ENCODE measurements at regions not wholly inside any gene's neighbourhood (a gene's known extent, or its start where the extent isn't known, plus 50 kb on each side); places are given as distances from the start of the nearest gene placed in this dataset.

DNA sequence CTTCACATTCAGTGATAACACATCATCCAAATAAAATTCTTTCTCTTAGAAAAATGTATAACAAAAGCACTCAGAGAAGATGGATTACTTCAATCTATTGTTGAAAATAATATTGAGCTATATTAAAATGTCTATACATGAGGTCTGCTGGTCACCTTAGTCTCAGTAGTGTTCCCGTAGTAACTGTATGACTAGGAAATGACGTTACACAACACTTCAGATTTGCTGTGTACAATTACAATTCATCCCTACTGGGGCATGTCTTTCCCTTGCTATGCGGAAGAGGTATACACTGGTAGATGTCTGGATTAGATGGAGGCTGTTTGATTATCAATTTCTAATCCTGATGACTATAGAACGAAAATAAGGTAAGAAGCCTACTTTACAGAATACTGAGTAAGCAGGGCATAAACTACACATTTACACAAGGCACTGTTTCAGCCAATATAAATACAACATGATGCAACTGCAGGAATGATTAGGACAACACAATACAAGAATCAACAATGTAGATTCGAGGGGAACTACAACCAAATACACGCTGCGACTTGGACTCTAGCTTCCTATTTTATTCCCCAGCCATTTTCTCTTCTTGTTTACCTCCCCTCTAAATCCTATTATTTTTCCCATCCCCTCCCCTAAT lies 982.5 kb upstream of the CDH8 start:
- no peak for DNase-seq (ENCODE audit: low read depth, low spot score)
- WGBS (ENCODE audit: insufficient coverage, insufficient read length) = no CpG with 5 or more reads among the region's 7 CpGs
- Histone ChIP-seq H3K36me3 (ENCODE audit: control insufficient read depth, insufficient read depth, low read length) (no peaks in the 10 kb centered on the region), H3K9me3 (ENCODE audit: control insufficient read depth, insufficient read depth, low read length) (no peaks in the 10 kb centered on the region), H3K4me1 (ENCODE audit: control insufficient read depth, insufficient read depth, low read length) (no peaks in the 10 kb centered on the region), H3K4me3 (ENCODE audit: low read length) (no peak overlapping the region), H3K27ac (ENCODE audit: low read length) (no peak overlapping the region), H3K27me3 (ENCODE audit: control insufficient read depth, insufficient read depth, low read length) (no peaks in the 10 kb centered on the region)

DNA sequence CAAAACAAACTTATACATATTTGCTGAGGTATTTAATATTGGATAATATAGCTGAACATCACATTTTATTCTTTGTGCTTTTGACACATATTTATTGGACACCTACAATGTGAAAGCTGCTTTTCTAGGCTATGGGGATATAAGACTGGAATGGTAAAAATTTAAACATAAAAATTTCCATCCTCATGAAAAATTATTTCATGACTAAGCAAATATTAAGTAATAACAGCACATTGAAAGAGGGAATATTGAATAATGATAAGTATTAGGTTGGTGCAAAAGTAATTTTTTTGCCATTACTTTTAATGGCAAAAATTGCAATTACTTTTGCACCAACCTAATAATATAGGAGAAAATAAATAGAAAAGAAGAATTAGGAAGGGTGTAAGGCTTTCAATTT lies 972.5 kb upstream of the CDH8 start:
- no peaks in the 10 kb centered on the region for H3K4me1 ChIP-seq (ENCODE audit: control insufficient read depth, insufficient read depth, low read length)
- no peak for DNase-seq (ENCODE audit: low read depth, low spot score)
- H3K4me3 ChIP-seq (ENCODE audit: low read length) = no peak overlapping the region
- no peak overlapping the region for H3K27ac ChIP-seq (ENCODE audit: low read length)
- H3K27me3 ChIP-seq (ENCODE audit: control insufficient read depth, insufficient read depth, low read length) = no peaks in the 10 kb centered on the region
- H3K9me3 ChIP-seq (ENCODE audit: control insufficient read depth, insufficient read depth, low read length) = no peaks in the 10 kb centered on the region
- no peaks in the 10 kb centered on the region for H3K36me3 ChIP-seq (ENCODE audit: control insufficient read depth, insufficient read depth, low read length)

DNA sequence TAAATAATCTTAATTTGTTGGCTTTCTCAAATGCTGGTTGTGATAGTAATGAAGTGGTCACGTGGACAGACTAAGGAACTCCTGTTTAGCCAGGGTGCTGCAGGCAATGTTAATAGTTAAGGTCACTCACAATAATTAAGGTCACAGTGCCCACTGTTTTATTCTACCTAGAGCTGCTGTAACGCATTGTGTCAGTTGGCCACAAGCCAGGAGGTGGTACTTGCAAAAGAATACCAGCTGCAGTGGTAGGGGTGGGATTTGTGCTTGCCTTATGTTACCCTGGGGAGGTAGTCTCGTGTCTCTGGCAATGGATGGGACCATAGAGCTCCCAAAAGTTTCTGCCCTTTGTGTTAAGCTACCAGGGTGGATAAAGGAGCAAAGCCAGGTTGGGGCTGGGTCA lies 969.1 kb upstream of the CDH8 start:
- Histone ChIP-seq H3K27ac (ENCODE audit: low read length) (no peak overlapping the region), H3K27me3 (ENCODE audit: control insufficient read depth, insufficient read depth, low read length) (no peaks in the 10 kb centered on the region), H3K36me3 (ENCODE audit: control insufficient read depth, insufficient read depth, low read length) (no peaks in the 10 kb centered on the region), H3K4me1 (ENCODE audit: control insufficient read depth, insufficient read depth, low read length) (no peaks in the 10 kb centered on the region), H3K9me3 (ENCODE audit: control insufficient read depth, insufficient read depth, low read length) (no peaks in the 10 kb centered on the region), H3K4me3 (ENCODE audit: low read length) (no peak overlapping the region)
- WGBS (ENCODE audit: insufficient coverage, insufficient read length) = no CpG with 5 or more reads among the region's 3 CpGs
- no peak for DNase-seq (ENCODE audit: low read depth, low spot score)

DNA sequence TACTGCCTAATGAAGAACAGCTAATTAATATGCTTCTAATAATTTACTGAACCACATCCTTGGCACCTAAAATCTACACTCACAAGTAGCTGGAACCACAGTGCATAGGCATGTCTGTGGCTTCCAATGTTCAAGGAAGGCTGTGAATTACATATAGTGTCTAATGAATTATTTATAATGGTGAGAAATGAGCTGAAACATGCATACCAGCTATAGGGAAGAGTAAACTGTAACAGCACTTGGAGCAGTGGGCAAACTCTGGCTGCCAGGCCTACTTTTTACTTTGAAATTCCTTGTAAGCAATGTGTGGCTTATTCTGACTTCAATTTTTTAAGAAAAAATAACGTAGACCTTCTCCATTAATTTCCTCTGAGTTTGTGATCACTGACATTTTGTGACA lies 953.2 kb upstream of the CDH8 start:
- no CpG with 5 or more reads among the region's 1 CpG for WGBS (ENCODE audit: insufficient coverage, insufficient read length)

DNA sequence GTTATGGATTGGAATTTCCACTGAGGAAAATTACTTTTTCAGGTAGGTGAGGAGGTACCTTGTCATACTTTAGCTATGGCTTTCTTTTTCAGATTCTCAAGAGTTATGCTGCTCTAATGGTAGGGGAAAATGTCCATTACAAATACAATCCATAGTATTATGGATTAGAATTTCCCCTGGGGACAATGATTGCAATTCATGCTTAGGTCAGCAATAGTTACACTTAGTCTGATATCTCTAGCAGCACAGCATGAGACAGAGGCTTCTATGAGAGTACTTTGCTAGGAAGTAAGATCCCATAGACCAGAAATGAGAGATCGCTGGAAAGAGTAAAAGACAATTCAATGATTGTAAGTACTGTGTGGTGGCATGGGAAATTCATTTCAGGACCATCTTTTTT lies 949.5 kb upstream of the CDH8 start:
- Histone ChIP-seq H3K27me3 (ENCODE audit: control insufficient read depth, insufficient read depth, low read length) (no peaks in the 10 kb centered on the region), H3K9me3 (ENCODE audit: control insufficient read depth, insufficient read depth, low read length) (no peaks in the 10 kb centered on the region), H3K4me1 (ENCODE audit: control insufficient read depth, insufficient read depth, low read length) (no peaks in the 10 kb centered on the region), H3K27ac (ENCODE audit: low read length) (no peak overlapping the region), H3K36me3 (ENCODE audit: control insufficient read depth, insufficient read depth, low read length) (no peaks in the 10 kb centered on the region), H3K4me3 (ENCODE audit: low read length) (no peak overlapping the region)
- no peak for DNase-seq (ENCODE audit: low read depth, low spot score)
- no CpG with 5 or more reads among the region's 1 CpG for WGBS (ENCODE audit: insufficient coverage, insufficient read length)

More for the DNA sequence above, 953.2 kb upstream of the CDH8 start:
- Histone ChIP-seq H3K4me1 (ENCODE audit: control insufficient read depth, insufficient read depth, low read length) (no peaks in the 10 kb centered on the region), H3K36me3 (ENCODE audit: control insufficient read depth, insufficient read depth, low read length) (no peaks in the 10 kb centered on the region), H3K9me3 (ENCODE audit: control insufficient read depth, insufficient read depth, low read length) (no peaks in the 10 kb centered on the region), H3K27ac (ENCODE audit: low read length) (no peak overlapping the region), H3K4me3 (ENCODE audit: low read length) (no peak overlapping the region), H3K27me3 (ENCODE audit: control insufficient read depth, insufficient read depth, low read length) (no peaks in the 10 kb centered on the region)
- no peak for DNase-seq (ENCODE audit: low read depth, low spot score)

DNA sequence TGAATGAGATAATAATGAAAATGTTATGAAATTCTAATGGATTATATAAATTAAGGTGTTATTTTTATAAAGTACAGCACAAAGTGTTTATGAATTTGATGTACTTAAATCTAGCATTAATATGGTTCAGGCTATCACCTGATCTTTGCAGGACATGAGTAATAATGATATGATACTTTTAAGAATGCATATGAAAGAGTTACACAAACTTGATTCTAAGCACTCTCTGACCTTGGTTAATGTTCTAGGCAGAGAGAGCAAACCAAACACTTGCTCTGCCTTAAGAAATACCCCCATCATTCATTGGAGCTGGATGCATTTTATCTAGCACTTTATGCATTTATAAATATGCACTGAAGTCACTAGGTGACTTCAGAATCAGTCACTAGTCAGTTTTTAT lies 942.2 kb upstream of the CDH8 start:
- H3K27me3 ChIP-seq (ENCODE audit: control insufficient read depth, insufficient read depth, low read length) = no peaks in the 10 kb centered on the region
- no peaks in the 10 kb centered on the region for H3K9me3 ChIP-seq (ENCODE audit: control insufficient read depth, insufficient read depth, low read length)
- no peaks in the 10 kb centered on the region for H3K36me3 ChIP-seq (ENCODE audit: control insufficient read depth, insufficient read depth, low read length)
- no peak for DNase-seq (ENCODE audit: low read depth, low spot score)
- no peaks in the 10 kb centered on the region for H3K4me1 ChIP-seq (ENCODE audit: control insufficient read depth, insufficient read depth, low read length)
- no peak overlapping the region for H3K4me3 ChIP-seq (ENCODE audit: low read length)
- no peak overlapping the region for H3K27ac ChIP-seq (ENCODE audit: low read length)

DNA sequence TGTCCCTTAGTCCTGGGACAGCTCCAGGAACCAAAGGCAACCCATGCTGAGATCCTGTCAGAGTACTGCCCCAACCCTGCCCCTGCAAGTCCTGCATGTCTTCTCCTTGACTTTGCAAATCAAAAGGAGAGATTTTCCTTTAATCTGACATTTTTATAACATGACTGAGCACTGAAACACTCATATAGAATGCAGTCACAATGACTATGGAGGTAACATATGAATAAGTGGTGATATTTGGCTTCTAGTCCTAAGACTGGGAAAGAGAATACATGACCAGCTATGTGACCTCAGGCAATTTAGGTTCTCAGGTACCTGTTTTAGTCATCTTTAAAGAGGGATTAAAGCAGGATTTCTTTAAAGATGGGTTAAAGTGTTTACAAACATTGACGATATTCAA lies 941.6 kb upstream of the CDH8 start:
- Histone ChIP-seq H3K27ac (ENCODE audit: low read length) (no peak overlapping the region), H3K4me3 (ENCODE audit: low read length) (no peak overlapping the region), H3K4me1 (ENCODE audit: control insufficient read depth, insufficient read depth, low read length) (no peaks in the 10 kb centered on the region), H3K9me3 (ENCODE audit: control insufficient read depth, insufficient read depth, low read length) (no peaks in the 10 kb centered on the region), H3K36me3 (ENCODE audit: control insufficient read depth, insufficient read depth, low read length) (no peaks in the 10 kb centered on the region), H3K27me3 (ENCODE audit: control insufficient read depth, insufficient read depth, low read length) (no peaks in the 10 kb centered on the region)
- WGBS (ENCODE audit: insufficient coverage, insufficient read length) = no CpG with 5 or more reads among the region's 1 CpG
- DNase-seq (ENCODE audit: low read depth, low spot score) = no peak

DNA sequence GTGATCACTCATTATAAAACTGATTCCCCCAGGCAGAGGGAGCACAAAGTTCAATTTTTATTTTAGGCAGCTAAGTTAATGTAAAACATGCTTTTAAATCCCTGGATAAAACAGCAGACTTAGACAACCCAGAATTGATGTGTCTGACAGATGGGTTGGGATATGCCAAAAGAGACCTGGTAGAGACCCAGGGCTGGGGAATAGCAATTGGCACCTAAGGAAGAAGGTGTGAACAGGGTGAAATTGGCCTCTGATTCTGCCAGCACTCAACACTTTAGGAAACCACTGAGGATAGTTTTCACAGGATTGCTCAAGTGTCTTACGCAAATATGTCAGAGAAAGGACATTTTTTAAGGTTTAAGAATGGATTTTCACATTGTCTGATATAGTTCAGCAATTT lies 938.2 kb upstream of the CDH8 start:
- no peaks in the 10 kb centered on the region for H3K4me1 ChIP-seq (ENCODE audit: control insufficient read depth, insufficient read depth, low read length)
- DNase-seq (ENCODE audit: low read depth, low spot score) = no peak
- H3K27ac ChIP-seq (ENCODE audit: low read length) = no peak overlapping the region
- no peak overlapping the region for H3K4me3 ChIP-seq (ENCODE audit: low read length)
- H3K9me3 ChIP-seq (ENCODE audit: control insufficient read depth, insufficient read depth, low read length) = no peaks in the 10 kb centered on the region
- no peaks in the 10 kb centered on the region for H3K27me3 ChIP-seq (ENCODE audit: control insufficient read depth, insufficient read depth, low read length)
- no peaks in the 10 kb centered on the region for H3K36me3 ChIP-seq (ENCODE audit: control insufficient read depth, insufficient read depth, low read length)
- WGBS (ENCODE audit: insufficient coverage, insufficient read length) = no CpG with 5 or more reads among the region's 1 CpG

DNA sequence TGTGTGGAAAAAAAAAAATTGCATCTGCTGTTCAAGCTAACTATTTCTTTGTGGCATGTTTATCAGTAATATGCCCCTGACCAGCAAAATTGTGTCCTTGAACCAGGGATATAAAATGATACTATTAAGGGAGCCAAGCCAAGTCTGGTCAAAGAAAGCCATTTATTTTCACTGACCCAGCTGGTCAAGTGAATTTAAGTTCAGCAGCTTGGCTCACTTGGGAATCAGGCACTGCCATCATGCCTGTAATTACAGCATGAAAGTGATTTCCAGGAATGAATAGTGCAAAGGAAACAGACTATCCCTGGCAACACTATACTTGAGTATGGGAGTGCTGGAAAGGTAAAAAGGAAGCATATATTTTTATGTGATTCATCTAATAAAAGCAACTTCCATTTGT lies 934.6 kb upstream of the CDH8 start:
- no peak overlapping the region for H3K27ac ChIP-seq (ENCODE audit: low read length)
- H3K27me3 ChIP-seq (ENCODE audit: control insufficient read depth, insufficient read depth, low read length) = no peaks in the 10 kb centered on the region
- H3K36me3 ChIP-seq (ENCODE audit: control insufficient read depth, insufficient read depth, low read length) = no peaks in the 10 kb centered on the region
- H3K9me3 ChIP-seq (ENCODE audit: control insufficient read depth, insufficient read depth, low read length) = no peaks in the 10 kb centered on the region
- H3K4me3 ChIP-seq (ENCODE audit: low read length) = no peak overlapping the region
- DNase-seq (ENCODE audit: low read depth, low spot score) = no peak
- H3K4me1 ChIP-seq (ENCODE audit: control insufficient read depth, insufficient read depth, low read length) = no peaks in the 10 kb centered on the region

DNA sequence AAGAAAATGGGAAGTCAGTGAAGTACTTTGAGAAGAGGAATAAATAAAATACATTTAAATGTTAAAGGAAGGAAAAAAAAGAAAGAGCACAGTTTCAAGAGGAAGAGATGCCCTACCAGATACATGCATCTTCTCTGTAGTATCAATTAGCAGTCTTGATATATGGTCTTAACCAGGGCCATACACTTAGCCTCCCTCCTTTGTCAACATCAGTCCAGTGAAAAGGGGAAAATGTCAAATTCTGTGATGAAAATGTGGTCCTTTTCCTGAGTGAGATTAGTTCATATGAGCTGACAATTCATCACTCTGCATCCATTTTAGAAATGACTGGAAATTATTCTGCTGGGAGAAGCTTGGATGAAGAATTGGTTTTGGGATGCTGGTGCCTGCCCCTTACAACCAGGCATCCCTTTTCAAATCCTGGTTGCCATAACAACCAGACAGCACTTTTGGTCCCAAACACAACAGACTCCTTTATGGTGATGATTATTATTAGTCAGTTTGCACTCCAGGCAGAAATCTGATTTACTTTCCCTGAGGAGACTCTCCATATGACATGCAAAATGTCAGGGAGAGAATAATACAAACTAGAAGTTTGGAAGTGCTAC lies 933.6 kb upstream of the CDH8 start:
- Histone ChIP-seq H3K4me3 (ENCODE audit: low read length) (no peak overlapping the region), H3K4me1 (ENCODE audit: control insufficient read depth, insufficient read depth, low read length) (no peaks in the 10 kb centered on the region), H3K36me3 (ENCODE audit: control insufficient read depth, insufficient read depth, low read length) (no peaks in the 10 kb centered on the region), H3K27ac (ENCODE audit: low read length) (no peak overlapping the region), H3K27me3 (ENCODE audit: control insufficient read depth, insufficient read depth, low read length) (no peaks in the 10 kb centered on the region), H3K9me3 (ENCODE audit: control insufficient read depth, insufficient read depth, low read length) (no peaks in the 10 kb centered on the region)
- no peak for DNase-seq (ENCODE audit: low read depth, low spot score)

DNA sequence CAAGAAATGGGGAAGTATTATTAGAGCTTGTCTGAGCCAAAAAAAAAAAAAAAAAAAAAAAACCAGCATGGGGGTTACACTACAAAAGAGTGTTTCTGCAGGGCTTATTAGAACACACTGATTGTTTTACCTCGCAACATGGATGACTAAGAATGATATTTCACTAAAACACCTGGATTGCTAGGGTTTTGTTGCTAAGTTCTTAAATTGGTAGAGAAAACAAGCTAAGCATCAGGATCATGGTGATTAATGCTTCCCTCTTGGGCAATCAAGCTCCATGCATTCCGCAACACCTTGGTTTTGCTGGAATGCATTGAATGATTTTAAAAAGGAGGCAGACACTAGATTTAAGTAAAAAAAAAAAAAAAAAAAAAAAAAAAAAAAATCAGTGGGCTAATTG lies 931.4 kb upstream of the CDH8 start:
- H3K27me3 ChIP-seq (ENCODE audit: control insufficient read depth, insufficient read depth, low read length) = no peaks in the 10 kb centered on the region
- no peaks in the 10 kb centered on the region for H3K36me3 ChIP-seq (ENCODE audit: control insufficient read depth, insufficient read depth, low read length)
- H3K4me3 ChIP-seq (ENCODE audit: low read length) = no peak overlapping the region
- no peaks in the 10 kb centered on the region for H3K4me1 ChIP-seq (ENCODE audit: control insufficient read depth, insufficient read depth, low read length)
- H3K9me3 ChIP-seq (ENCODE audit: control insufficient read depth, insufficient read depth, low read length) = no peaks in the 10 kb centered on the region
- DNase-seq (ENCODE audit: low read depth, low spot score) = no peak
- H3K27ac ChIP-seq (ENCODE audit: low read length) = no peak overlapping the region
- no CpG with 5 or more reads among the region's 2 CpGs for WGBS (ENCODE audit: insufficient coverage, insufficient read length)
